GM12892 (cell line): ENCODE measurements at regions not wholly inside any gene's neighbourhood (a gene's known extent, or its start where the extent isn't known, plus 50 kb on each side); places are given as distances from the start of the nearest gene placed in this dataset.

Experiments
- DNase-seq: peaks from one replicate; pipeline ENCODE4 v3.0.0; 2011; ENCODE audit not compliant: insufficient read length
- FAIRE-seq: peaks from 2 replicates; lab custom pipeline; 2011; peaks lifted over from hg19 to GRCh38; lab: Jason Lieb, UNC
- POLR2A ChIP-seq: IDR thresholded peaks from 2 replicates; pipeline ENCODE4 v1.6.1; 2011; ENCODE audit warnings: low read depth, low read length, control low read depth
- POLR2AphosphoS5 ChIP-seq: IDR thresholded peaks from 2 replicates; pipeline ENCODE4 v1.6.1; 2011; ENCODE audit warnings: low read depth, low read length, control low read depth
- TAF1 ChIP-seq: IDR thresholded peaks from 2 replicates; pipeline ENCODE4 v1.6.1; 2011; ENCODE audit warnings: low read depth, mild to moderate bottlenecking, control low read depth, low read length, borderline replicate concordance

DNA sequence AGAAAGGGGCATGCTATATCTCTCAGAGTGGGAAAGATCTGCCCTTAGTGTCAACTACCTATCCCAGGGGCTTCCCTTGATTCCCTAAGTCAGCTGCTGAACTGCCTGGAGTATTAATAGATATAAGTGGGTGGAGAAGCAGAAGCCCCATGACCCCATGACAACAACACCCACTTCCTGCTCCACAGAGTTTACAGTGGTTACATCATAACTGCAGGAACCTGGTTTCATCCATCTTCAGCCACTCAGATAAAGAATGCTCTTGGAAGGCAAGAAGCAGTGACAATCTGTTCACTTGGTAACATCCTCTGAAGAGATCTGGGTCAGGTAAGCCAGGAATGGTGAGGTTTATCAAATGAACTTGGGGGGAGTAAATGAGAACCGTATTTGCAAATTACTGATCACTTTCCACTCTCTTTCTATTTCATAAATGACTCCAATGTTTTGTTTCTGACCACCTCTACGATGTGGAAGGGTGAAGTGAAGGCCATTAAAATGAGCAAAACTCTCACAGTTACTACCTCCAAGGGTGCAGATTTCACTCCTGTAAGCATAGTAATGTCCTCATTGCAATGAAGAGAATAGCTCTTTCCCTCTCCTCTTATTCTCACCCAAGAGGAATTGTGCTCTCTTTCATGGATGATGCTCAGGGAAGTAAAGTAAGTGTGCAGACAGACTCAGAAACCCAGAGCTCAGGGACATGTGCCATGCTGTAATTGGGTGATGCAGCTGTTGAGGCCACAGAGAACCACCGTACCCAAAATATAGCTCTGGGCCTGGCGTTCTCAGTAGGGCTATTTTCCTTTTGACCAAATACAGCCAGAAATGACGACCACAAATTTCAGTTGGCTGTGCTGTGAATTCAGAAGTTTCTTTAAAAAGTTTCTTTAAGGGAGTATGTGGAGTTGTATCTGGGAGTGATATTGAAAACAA is 192.8 kb upstream of the APCDD1 start:
- TF ChIP-seq POLR2AphosphoS5: no peak
- no peak for TF ChIP-seq POLR2A
- no peak for TF ChIP-seq TAF1
- FAIRE-seq: no peak
- DNase-seq: no peak

DNA sequence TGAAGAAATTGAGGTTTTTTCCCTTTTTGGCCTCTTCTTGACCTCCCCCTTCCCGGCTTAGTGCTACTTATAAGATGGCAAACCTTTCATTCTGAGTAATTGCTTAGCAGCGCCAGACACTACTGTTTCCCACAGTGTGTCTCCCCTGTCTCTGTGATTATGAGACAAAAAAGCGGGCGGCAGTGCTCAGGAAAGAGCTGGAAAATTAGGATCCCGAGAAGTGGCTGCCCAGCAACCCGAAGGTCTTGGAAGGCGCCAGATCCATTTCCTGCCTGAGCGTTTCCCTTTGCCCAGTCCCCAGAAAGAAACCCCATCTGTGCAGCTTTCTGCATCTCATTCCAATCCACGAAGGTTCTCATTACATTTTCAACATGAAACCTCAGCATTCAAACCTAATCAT is 191.9 kb upstream of the APCDD1 start:
- TF ChIP-seq POLR2AphosphoS5 (no peak), POLR2A (no peak), TAF1 (no peak)
- FAIRE-seq (no peak), DNase-seq (no peak)

DNA sequence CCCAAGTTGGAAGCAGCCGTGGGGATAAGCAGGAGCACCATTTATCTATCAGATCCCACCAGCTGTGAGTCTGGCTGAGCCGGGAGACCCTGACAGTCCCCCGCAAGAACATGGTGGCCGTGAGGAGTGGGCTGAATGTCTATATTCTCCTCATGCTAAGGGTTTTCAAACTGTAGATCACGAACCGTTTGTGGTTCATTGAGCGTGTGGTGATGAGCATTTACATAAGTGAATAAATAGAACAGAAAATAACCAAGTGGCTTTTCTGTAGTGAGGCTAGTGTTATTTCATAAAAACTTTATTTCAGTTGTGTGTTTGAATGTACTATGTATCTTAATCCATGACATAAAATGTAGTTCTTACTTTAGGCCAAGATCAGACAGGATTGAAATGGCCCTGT is 190.2 kb upstream of the APCDD1 start:
- no peak for FAIRE-seq
- TF ChIP-seq TAF1 (no peak), POLR2AphosphoS5 (no peak), POLR2A (no peak)
- DNase-seq: no peak

DNA sequence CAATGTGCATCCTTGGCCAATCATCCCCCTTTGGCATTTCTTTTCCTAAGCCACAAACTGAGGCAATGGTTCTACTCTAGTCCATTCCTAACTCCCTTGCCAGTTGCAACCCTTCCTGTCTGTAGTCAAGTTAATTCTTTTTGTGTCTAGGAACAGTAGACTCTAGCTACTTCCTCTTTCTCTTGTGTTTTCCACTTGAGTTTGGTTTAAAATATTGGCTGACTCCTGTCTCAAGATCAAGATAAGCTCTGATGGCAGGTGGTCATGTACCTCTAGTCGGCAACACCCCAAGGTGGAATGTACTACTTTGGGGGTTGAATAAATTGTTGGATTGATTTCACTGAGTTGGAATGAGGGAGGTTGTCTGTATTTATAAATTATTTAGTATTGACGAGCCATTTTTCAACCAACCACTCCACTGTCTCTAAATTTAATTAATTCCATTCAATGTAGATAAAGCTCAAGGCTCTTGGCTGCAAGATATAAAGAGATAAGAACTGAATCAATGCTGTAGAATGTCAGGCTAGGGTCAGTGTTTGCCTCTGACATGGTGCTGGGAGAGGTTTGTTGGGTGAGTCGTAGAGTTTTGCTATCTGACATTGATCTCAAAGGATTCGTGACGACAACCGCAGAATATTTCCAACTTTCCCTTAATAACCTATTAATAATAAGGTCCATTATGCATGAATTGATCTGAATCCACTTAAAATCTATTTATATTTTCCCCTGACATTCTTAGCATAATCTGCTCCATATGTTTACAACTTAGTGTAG is 188.7 kb upstream of the APCDD1 start:
- no peak for FAIRE-seq
- DNase-seq: no peak
- TF ChIP-seq POLR2AphosphoS5 (no peak), TAF1 (no peak)

DNA sequence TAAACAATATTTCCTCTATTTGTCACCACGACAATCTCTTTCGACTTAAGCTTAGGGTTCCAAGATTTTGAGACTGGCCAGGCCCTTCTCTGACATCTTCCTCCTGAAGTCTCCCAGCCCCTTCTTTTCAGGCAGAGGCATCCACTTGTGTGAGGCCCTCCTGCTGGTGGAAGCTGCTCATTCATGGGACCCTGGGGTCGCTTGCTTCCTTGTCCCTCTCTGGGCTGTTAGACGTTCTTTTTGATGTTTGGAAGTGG is 188.2 kb upstream of the APCDD1 start:
- no peak for DNase-seq
- TF ChIP-seq POLR2A (no peak), POLR2AphosphoS5 (no peak), TAF1 (no peak)

DNA sequence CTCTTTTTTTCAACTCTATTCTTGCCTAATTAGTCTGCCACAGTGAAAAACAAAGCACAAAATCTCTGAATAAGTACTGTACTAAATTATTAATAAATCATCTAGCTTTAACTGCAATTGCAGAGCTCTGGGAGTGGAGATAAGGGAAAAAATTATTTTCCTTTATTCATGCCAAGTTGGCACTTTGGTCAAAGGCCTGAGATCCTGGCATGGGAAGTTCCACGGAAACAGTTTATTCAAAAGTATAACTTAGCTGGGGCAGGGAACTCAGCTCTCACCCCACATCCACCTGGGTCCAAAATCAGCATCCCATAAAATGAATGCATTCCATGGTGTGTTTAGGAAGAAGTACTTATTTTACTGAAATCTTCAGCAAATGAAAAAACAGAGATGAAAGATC is 185.2 kb upstream of the APCDD1 start:
- no peak for DNase-seq
- FAIRE-seq: no peak
- TF ChIP-seq POLR2AphosphoS5: no peak
- no peak for TF ChIP-seq POLR2A
- no peak for TF ChIP-seq TAF1

More for the DNA sequence above, 188.2 kb upstream of the APCDD1 start:
- no peak for FAIRE-seq

DNA sequence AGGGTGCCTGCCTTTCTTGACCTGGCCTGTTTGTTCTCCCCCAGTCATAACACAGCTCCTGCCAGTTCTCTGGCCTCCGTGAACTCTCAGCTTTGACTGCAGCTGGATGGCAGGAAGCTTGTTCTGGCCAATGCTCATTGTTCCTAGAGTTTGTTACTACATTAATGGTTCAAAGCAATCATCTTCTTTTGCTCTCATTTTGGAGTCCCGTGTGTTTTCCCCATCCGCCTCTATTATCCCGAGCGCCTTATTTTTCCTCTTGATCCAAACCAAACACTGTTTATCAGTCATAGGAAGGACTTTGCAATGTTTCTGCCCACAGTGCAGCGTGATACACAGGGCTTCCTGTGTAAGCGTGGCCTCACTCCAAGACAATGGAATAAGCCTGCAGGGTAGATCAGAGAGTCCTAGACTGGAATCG is 184.3 kb upstream of the APCDD1 start:
- no peak for TF ChIP-seq TAF1
- TF ChIP-seq POLR2AphosphoS5: no peak
- no peak for TF ChIP-seq POLR2A
- DNase-seq: no peak
- no peak for FAIRE-seq

DNA sequence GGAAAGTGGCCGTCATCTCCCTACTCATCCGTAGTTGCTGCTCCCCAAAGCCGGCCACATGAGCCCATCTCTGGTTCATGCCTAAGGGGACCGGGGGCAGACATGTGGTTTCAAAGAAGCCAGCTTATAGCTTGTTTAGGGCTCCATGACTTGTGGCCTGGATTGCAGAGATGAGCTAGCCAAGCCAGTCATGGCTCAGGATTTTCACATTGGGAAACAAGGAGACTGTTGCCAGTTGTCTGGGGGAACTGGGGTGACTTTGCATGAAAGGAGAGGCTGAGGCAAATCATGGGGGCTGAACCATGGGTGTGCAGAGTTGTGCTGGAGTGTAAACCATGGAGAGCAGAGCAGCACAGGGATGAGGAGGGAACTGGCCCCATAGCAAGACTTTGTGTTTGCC is 183.0 kb upstream of the APCDD1 start:
- DNase-seq: no peak
- no peak for FAIRE-seq
- TF ChIP-seq POLR2A: no peak
- TF ChIP-seq TAF1: no peak
- TF ChIP-seq POLR2AphosphoS5: no peak

DNA sequence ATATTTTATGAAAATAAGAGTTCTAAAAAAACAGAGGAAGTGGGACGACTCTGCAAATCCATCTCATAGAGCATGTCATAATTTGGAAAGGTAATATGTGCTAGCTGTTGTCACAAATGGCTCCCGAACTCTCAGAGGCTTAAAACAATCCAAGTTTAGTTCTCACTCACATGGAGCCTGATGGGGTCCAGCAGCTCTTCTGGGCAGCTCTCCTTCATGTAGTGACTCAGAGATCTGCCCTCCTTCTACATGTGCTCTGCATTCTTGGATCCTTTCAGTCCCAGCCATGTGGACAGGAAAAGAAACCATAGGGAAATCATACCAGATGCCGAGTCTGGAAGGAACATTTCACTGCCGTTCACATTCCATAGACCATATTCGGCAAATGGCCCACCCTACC is 180.1 kb upstream of the APCDD1 start:
- FAIRE-seq (no peak), DNase-seq (no peak)
- TF ChIP-seq POLR2AphosphoS5: no peak
- no peak for TF ChIP-seq POLR2A
- no peak for TF ChIP-seq TAF1

DNA sequence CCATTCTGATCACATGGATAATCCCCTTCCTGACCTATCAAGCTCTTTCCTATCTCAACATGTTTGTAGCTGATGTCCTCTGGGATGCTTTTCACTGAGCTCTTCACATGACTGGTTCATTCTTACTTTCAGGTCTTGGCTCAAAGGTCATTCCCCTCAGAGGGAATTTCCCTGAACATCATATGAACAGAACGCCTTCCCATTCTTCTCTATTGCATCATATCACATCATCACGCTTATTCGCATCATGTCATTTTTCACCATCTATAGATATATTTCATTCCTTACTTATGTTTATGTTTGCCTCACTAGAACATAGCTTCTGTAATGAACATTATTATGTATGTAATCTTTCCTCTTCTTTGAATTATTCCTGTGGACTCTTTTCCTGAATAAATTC is 178.9 kb upstream of the APCDD1 start:
- DNase-seq (no peak), FAIRE-seq (no peak)

DNA sequence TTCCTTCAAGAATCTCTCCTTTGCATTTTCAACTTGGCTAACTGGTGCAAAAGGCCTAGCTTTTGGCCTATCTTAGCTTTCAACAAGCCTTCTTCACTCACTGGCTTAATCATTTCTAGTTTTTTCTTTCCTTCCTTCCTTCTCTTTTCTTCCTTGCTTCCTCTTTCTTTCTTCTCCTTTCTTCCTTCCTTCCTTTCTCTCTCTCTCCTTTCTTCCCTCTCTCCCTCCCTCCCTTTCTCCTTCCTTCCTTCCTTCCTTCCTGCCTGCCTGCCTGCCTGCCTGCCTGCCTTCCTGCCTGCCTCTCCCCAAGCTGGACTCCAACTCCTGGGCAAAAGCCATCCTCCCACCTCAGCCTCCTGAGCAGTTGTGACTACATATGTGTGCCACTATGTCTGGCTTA is 176.2 kb upstream of the APCDD1 start:
- DNase-seq: no peak
- no peak for FAIRE-seq
- TF ChIP-seq POLR2AphosphoS5: no peak
- TF ChIP-seq POLR2A: no peak
- no peak for TF ChIP-seq TAF1

More for the DNA sequence above, 178.9 kb upstream of the APCDD1 start:
- TF ChIP-seq TAF1 (no peak), POLR2A (no peak), POLR2AphosphoS5 (no peak)
